Mesendoderm (in vitro differentiated cells): ENCODE measurements at regions not wholly inside any gene's neighbourhood (a gene's known extent, or its start where the extent isn't known, plus 50 kb on each side); places are given as distances from the start of the nearest gene placed in this dataset.

Experiments used
- DNase-seq: peaks from one replicate; pipeline ENCODE4 v3.0.0; 2013
- H2AK5ac ChIP-seq: 2 replicates; pipeline ENCODE4 v1.6.1; 2013; ENCODE audit warnings: low read length, inconsistent platforms
- H2BK120ac ChIP-seq: 2 replicates; pipeline ENCODE4 v1.6.1; 2013; ENCODE audit warnings: low read depth, mild to moderate bottlenecking, low read length, moderate library complexity, mixed read lengths
- H2BK15ac ChIP-seq: replicated peaks from 2 replicates; pipeline ENCODE4 v1.6.1; 2013; ENCODE audit warnings: low read depth, mild to moderate bottlenecking, moderate library complexity
- H2BK5ac ChIP-seq: 2 replicates; pipeline ENCODE4 v1.6.1; 2013; ENCODE audit warnings: low read length, inconsistent platforms
- H3K18ac ChIP-seq: 2 replicates; pipeline ENCODE4 v1.6.1; 2013; ENCODE audit warnings: mild to moderate bottlenecking, low read length, mixed read lengths
- H3K23ac ChIP-seq: one replicate; pipeline ENCODE4 v1.6.1; 2013; ENCODE audit warnings: low read length
- H3K27ac ChIP-seq: 2 replicates; pipeline ENCODE4 v1.5.1; 2013; ENCODE audit warnings: low read depth, mild to moderate bottlenecking, inconsistent platforms, low read length, moderate library complexity
- H3K27me3 ChIP-seq: 2 replicates; pipeline ENCODE4 v1.6.1; 2013; ENCODE audit warnings: low read length, control low read depth, mild to moderate bottlenecking, inconsistent platforms; ENCODE audit not compliant: insufficient read depth, poor library complexity
- H3K36me3 ChIP-seq: 2 replicates; pipeline ENCODE4 v1.6.1; 2013; ENCODE audit warnings: low read length, inconsistent platforms; ENCODE audit not compliant: control insufficient read depth, insufficient read depth
- H3K4ac ChIP-seq: one replicate; pipeline ENCODE4 v1.6.1; 2013; ENCODE audit warnings: low read depth, mild to moderate bottlenecking, low read length, moderate library complexity
- H3K4me1 ChIP-seq: 2 replicates; pipeline ENCODE4 v1.6.1; 2013; ENCODE audit warnings: low read depth, low read length, inconsistent platforms; ENCODE audit not compliant: control insufficient read depth
- H3K4me2 ChIP-seq: 2 replicates; pipeline ENCODE4 v1.6.1; 2013; ENCODE audit warnings: low read length
- H3K4me3 ChIP-seq: 2 replicates; pipeline ENCODE4 v1.5.1; 2013; ENCODE audit warnings: mild to moderate bottlenecking, low read length
- H3K56ac ChIP-seq: one replicate; pipeline ENCODE4 v1.6.1; 2013; ENCODE audit warnings: low read length
- H3K79me1 ChIP-seq: 2 replicates; pipeline ENCODE4 v1.6.1; 2013; ENCODE audit warnings: low read length, inconsistent platforms
- H3K79me2 ChIP-seq: 2 replicates; pipeline ENCODE4 v1.6.1; 2013; ENCODE audit warnings: mild to moderate bottlenecking, low read length; ENCODE audit not compliant: control insufficient read depth, insufficient read depth
- H3K9ac ChIP-seq: 2 replicates; pipeline ENCODE4 v1.6.1; 2013; ENCODE audit warnings: low read length, inconsistent platforms
- H4K5ac ChIP-seq: one replicate; pipeline ENCODE4 v1.6.1; 2013; ENCODE audit warnings: low read length
- H4K8ac ChIP-seq: one replicate; pipeline ENCODE4 v1.6.1; 2013; ENCODE audit warnings: low read depth, mild to moderate bottlenecking, control low read depth, low read length, moderate library complexity
- WGBS: extraction: QIAGEN DNeasy Blood & Tissue Kit; methylation state at CpG from one replicate; pipeline ENCODE4 v1.1.7; 2013; ENCODE audit warnings: low lambda C conversion rate, missing lambda C conversion rate; ENCODE audit not compliant: insufficient coverage; ENCODE audit errors: extremely low coverage; 5-methylcytosine and 5-hydroxymethylcytosine counted together

- H3K9ac ChIP-seq = no peak overlapping the region
- H4K8ac ChIP-seq = no peak overlapping the region
- no peaks in the 10 kb centered on the region for H3K79me1 ChIP-seq
- H2AK5ac ChIP-seq = no peak overlapping the region
- no peak overlapping the region for H3K23ac ChIP-seq
- H4K5ac ChIP-seq = no peak overlapping the region
- WGBS = no CpG with 5 or more reads among the region's 5 CpGs
- DNase-seq = no peak
- H3K56ac ChIP-seq = no peak overlapping the region
- H3K27me3 ChIP-seq = no peaks in the 10 kb centered on the region
- H2BK15ac ChIP-seq = no peak overlapping the region
- no peak overlapping the region for H2BK5ac ChIP-seq
- no peaks in the 10 kb centered on the region for H3K36me3 ChIP-seq
- no peaks in the 10 kb centered on the region for H3K79me2 ChIP-seq
- no peak overlapping the region for H3K4me2 ChIP-seq
- H3K27ac ChIP-seq = no peak overlapping the region
- H3K4ac ChIP-seq = no peak overlapping the region
- H3K18ac ChIP-seq = no peak overlapping the region
- peaks cover 3% of the 10 kb centered on the region for H3K4me1 ChIP-seq
- H3K4me3 ChIP-seq = no peak overlapping the region
- no peak overlapping the region for H2BK120ac ChIP-seq
Observed at GRCh38 chr11:120023551-120023950, 114.4 kb downstream of the TRIM29 start.

- Histone ChIP-seq H3K9ac (no peak overlapping the region), H3K79me2 (no peaks in the 10 kb centered on the region), H2BK5ac (no peak overlapping the region), H3K18ac (no peak overlapping the region), H4K5ac (no peak overlapping the region), H3K27me3 (no peaks in the 10 kb centered on the region), H3K4me2 (no peak overlapping the region), H2AK5ac (no peak overlapping the region), H3K79me1 (no peaks in the 10 kb centered on the region), H3K27ac (no peak overlapping the region), H3K56ac (no peak overlapping the region), H4K8ac (no peak overlapping the region), H3K36me3 (no peaks in the 10 kb centered on the region), H2BK15ac (no peak overlapping the region), H3K4ac (no peak overlapping the region), H3K4me1 (peaks cover 5% of the 10 kb centered on the region), H3K4me3 (no peak overlapping the region), H3K23ac (no peak overlapping the region), H2BK120ac (no peak overlapping the region)
- peak; percentile 59 for DNase-seq
- no CpG with 5 or more reads among the region's 1 CpG for WGBS
Observed at GRCh38 chr11:120023120-120023519, 114.8 kb downstream of the TRIM29 start.

GRCh38 chr11:120022617-120023016 lies 115.3 kb downstream of the TRIM29 start:
- H3K9ac ChIP-seq = no peak overlapping the region
- no peak overlapping the region for H2BK15ac ChIP-seq
- H3K4me1 ChIP-seq = peaks cover 9% of the 10 kb centered on the region
- no peak overlapping the region for H3K56ac ChIP-seq
- H3K79me1 ChIP-seq = no peaks in the 10 kb centered on the region
- H2AK5ac ChIP-seq = no peak overlapping the region
- no peak overlapping the region for H3K4ac ChIP-seq
- no peak overlapping the region for H4K8ac ChIP-seq
- no peaks in the 10 kb centered on the region for H3K79me2 ChIP-seq
- no peak overlapping the region for H3K27ac ChIP-seq
- H4K5ac ChIP-seq = no peak overlapping the region
- H3K4me3 ChIP-seq = no peak overlapping the region
- no peak for DNase-seq
- no peak overlapping the region for H3K23ac ChIP-seq
- H3K18ac ChIP-seq = no peak overlapping the region
- H3K4me2 ChIP-seq = no peak overlapping the region
- WGBS = no CpG with 5 or more reads among the region's 5 CpGs
- H3K27me3 ChIP-seq = no peaks in the 10 kb centered on the region
- no peak overlapping the region for H2BK5ac ChIP-seq
- no peaks in the 10 kb centered on the region for H3K36me3 ChIP-seq
- no peak overlapping the region for H2BK120ac ChIP-seq

- no peaks in the 10 kb centered on the region for H3K36me3 ChIP-seq
- no peak overlapping the region for H2BK15ac ChIP-seq
- WGBS = no CpG with 5 or more reads among the region's 5 CpGs
Observed at GRCh38 chr11:120021978-120022377, 115.9 kb downstream of the TRIM29 start.

GRCh38 chr11:120021391-120021953 lies 116.4 kb downstream of the TRIM29 start:
- Histone ChIP-seq H3K9ac (no peak overlapping the region), H3K4ac (no peak overlapping the region), H4K5ac (no peak overlapping the region), H2BK5ac (no peak overlapping the region), H3K4me3 (no peak overlapping the region), H3K27me3 (no peaks in the 10 kb centered on the region), H3K79me2 (no peaks in the 10 kb centered on the region), H2AK5ac (no peak overlapping the region), H2BK120ac (no peak overlapping the region), H3K4me1 (peaks cover 12% of the 10 kb centered on the region), H3K56ac (no peak overlapping the region), H3K27ac (no peak overlapping the region), H3K18ac (no peak overlapping the region), H3K36me3 (no peaks in the 10 kb centered on the region), H4K8ac (no peak overlapping the region), H3K79me1 (no peaks in the 10 kb centered on the region), H3K4me2 (no peak overlapping the region), H3K23ac (no peak overlapping the region), H2BK15ac (no peak overlapping the region)
- WGBS = no CpG with 5 or more reads among the region's 7 CpGs
- DNase-seq = no peak

More at GRCh38 chr11:120021978-120022377, 115.9 kb downstream of the TRIM29 start:
- no peak overlapping the region for H3K9ac ChIP-seq
- H3K27me3 ChIP-seq = no peaks in the 10 kb centered on the region
- no peak overlapping the region for H2BK5ac ChIP-seq
- H3K4ac ChIP-seq = no peak overlapping the region
- no peak overlapping the region for H4K5ac ChIP-seq
- H2BK120ac ChIP-seq = no peak overlapping the region
- no peak for DNase-seq
- H3K79me2 ChIP-seq = no peaks in the 10 kb centered on the region
- H3K18ac ChIP-seq = no peak overlapping the region
- H3K79me1 ChIP-seq = no peaks in the 10 kb centered on the region
- H3K4me2 ChIP-seq = no peak overlapping the region
- no peak overlapping the region for H2AK5ac ChIP-seq
- no peak overlapping the region for H3K4me3 ChIP-seq
- H3K23ac ChIP-seq = no peak overlapping the region
- no peak overlapping the region for H3K27ac ChIP-seq
- H3K56ac ChIP-seq = no peak overlapping the region
- peaks cover 12% of the 10 kb centered on the region for H3K4me1 ChIP-seq
- H4K8ac ChIP-seq = no peak overlapping the region

- Histone ChIP-seq H2BK15ac (no peak overlapping the region), H4K5ac (no peak overlapping the region), H3K4me3 (no peak overlapping the region), H3K23ac (no peak overlapping the region), H3K79me1 (no peaks in the 10 kb centered on the region), H3K18ac (no peak overlapping the region), H2AK5ac (no peak overlapping the region), H3K9ac (no peak overlapping the region), H3K4ac (no peak overlapping the region), H3K79me2 (no peaks in the 10 kb centered on the region), H3K27me3 (no peaks in the 10 kb centered on the region), H3K27ac (no peak overlapping the region), H3K56ac (no peak overlapping the region), H3K4me1 (peaks cover 12% of the 10 kb centered on the region), H2BK120ac (no peak overlapping the region), H3K36me3 (no peaks in the 10 kb centered on the region), H4K8ac (no peak overlapping the region), H2BK5ac (no peak overlapping the region), H3K4me2 (no peak overlapping the region)
- no CpG with 5 or more reads among the region's 2 CpGs for WGBS
- DNase-seq = no peak
Observed at GRCh38 chr11:120020981-120021380, 116.9 kb downstream of the TRIM29 start.
